ENCODE measurements at regions not wholly inside any gene's neighbourhood (a gene's known extent, or its start where the extent isn't known, plus 50 kb on each side); places are given as distances from the start of the nearest gene placed in this dataset.

GRCh38 chr6:159473475-159474263 lies 219.4 kb downstream of the SOD2 start:
- no peak for TF ChIP-seq EZH2 (IDR thresholded peaks at IDR 0.05; ENCODE audit: borderline replicate concordance, low read length)
- no peak for TF ChIP-seq CTCF (IDR thresholded peaks at IDR 0.05; ENCODE audit: low read length)
